Endometrial microvascular endothelial cells (primary cell): ENCODE measurements at regions not wholly inside any gene's neighbourhood (a gene's known extent, or its start where the extent isn't known, plus 50 kb on each side); places are given as distances from the start of the nearest gene placed in this dataset.
"Not testable (repeated sequence)": the region's sequence is repeated elsewhere in the genome, so short reads cannot be mapped to it uniquely, and the experiment has no call there.

Source experiments
- in situ Hi-C: cut with HindIII; loops from 2 replicates; pipeline ENCODE4 v1.10.0; 2017; ENCODE audit warnings: low sequenced_read_pairs, low pct_unique_long_range_greater_than_20kb; ENCODE audit errors: inconsistent ontology term

DNA sequence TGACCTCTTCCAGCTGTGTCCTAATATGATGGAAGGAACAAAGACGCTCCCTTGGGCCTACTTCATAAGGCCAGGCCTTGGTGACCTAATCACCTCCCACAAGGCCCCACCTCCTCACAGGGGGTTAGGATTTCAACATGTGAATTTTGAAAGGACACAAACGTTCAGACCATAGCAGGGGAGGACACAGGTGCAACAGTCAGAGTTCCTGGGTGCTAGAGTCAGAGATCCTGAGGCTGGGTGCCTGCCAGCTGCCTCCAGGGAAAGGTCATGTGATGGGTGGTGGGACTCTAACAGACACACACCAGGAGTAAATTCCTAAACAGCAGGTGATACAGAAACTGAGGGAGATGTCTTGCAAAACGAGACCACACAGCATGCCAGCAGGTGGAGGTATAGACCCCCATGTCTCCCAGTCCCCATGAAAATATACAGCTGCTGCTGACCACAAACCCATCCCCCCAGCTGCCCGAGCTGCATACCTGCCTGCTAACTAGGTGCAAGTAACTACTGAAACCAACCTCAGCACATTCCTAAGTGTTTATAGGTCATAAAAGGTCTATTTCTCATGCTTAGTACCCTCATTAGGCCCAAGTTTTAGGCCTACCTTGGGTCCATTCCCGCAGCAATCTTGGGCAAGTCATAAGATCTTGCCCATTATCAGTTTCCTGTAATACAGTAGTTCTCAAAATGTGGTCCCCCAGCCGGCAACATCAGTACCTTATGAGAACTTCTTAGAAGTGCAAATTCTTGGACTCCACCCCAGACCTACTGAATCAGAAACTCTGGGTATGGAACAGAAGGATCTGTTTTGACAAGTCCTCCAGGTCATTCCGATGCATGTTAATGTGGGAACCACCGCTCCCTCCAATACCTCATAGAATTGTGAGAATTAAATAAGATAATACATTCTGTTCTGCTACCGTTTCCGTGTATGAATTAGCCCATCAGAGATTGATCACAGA, 245.3 kb downstream of the ENC1 start:
- in situ Hi-C loops: no loop called here

DNA sequence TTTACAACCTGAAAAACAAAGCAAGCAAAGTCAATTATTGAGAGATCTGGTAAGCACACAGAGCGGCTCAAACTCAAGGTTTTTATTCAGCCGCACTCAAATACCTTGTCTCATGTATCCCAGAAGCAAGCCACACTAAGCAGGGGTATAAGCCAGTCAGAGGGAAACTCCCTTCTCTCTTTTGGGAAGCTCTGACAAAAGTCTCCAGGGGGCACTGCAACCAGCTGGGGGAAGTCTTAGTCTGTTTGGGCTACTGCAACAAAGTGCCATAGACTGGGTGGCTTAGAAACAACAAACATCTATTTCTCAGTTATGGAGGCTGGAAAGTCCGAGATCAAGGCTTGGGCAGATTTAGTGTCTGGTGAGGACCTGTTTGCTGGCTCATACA, 246.0 kb downstream of the ENC1 start:
- in situ Hi-C loops: no loop called here

DNA sequence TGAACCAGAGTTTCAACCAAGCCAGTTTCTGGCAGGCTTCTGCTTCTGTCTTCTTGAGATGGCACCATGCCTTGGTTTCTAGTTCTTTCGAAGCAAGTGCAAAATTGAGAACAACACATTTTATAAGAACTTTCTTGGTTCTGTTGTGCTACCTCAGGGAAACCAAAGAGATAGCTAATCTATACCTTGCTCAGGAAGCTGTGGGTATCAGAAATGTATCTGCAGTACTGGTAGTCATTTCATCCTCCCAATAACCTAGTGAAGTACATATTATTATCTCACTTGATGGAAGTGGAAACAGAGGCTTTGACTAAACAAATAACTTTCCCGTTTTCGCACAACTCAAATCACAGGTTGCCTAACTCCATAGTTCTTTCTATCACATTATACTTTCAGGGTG, 246.6 kb downstream of the ENC1 start:
- in situ Hi-C loops: no loop called here

DNA sequence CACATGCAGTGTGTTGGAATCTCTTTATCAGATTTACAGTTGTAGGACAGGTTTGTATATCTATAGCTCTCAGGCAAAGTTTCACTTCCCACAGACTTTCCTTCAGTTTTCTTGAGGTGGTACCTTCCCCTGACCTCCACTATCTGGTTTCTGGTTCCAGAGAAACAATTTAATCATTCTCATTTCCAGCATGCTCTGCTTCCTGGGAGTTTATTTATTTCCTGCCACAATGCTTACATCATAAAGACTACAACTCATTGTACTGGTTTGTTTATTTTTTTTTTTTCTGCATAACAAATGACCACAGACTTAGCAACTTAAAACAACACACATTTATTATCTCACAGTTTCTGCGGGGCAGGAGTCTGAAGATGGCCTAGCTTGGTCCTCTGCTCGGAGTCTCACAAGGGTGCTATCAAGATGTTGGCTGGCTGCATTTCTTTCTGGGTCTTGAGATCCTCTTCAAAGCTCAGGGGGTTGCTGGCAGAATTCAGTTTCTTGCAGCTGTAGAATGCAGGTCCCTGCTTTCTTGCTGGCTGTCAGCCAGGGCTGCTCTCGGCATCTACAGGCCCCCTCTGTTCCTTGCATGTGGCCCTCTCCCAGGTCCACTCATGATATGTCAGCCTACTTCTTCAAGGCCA, 247.7 kb downstream of the ENC1 start:
- in situ Hi-C loops: no loop called here

DNA sequence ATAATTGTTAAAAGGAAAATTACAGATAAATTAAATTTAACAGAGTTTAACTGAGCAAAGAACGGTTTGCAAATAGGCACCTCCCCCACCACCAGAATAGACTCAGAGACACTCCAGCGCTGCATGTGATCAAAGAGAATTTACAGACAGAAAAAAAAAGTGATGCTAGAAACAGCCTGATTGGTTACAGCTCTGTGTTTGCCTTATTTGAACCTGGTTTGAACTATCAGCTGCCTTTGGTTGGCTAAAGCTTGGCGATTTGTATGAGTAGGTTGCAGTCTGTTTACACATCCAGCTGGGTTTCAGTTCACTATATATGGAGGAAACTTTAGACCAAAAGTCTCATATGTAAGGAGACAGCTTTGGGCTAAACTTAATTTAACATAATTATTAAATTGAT, 249.1 kb downstream of the ENC1 start:
- in situ Hi-C loops: no loop called here

DNA sequence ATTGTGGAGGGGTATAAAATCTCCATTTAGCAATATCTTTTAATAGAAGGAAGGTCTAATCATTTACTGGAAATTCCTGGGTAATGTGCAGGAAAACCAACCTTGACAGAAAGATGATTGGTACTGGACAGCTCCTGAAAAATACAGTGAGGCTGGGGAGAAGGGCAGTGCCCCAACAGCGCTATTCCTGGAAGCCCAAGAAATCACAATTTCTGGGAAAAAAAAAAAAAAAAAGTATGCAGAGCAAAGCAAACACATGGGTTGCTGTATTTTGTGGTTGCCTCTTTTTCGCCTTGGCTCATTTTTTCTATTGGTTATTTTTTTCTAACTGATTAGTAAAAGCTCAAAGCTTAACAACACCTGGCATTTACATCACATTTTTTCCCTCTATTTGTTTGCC, 249.7 kb downstream of the ENC1 start:
- in situ Hi-C loops: no loop called here

DNA sequence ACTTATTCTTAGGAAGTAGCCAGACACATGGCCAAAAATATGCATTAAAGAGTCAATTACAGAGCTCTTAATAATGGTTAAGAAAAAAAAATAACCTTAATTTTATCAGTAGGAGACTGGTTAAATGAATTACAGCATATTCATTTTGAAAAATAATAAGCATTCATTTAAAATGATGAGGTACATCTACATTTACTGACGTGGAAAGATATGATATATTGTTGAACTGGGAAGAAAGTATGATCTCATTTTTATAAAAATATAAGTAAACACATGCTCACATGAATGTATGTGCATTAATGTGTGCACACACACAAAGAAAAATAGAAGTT, 250.3 kb downstream of the ENC1 start:
- in situ Hi-C loops: no loop called here

DNA sequence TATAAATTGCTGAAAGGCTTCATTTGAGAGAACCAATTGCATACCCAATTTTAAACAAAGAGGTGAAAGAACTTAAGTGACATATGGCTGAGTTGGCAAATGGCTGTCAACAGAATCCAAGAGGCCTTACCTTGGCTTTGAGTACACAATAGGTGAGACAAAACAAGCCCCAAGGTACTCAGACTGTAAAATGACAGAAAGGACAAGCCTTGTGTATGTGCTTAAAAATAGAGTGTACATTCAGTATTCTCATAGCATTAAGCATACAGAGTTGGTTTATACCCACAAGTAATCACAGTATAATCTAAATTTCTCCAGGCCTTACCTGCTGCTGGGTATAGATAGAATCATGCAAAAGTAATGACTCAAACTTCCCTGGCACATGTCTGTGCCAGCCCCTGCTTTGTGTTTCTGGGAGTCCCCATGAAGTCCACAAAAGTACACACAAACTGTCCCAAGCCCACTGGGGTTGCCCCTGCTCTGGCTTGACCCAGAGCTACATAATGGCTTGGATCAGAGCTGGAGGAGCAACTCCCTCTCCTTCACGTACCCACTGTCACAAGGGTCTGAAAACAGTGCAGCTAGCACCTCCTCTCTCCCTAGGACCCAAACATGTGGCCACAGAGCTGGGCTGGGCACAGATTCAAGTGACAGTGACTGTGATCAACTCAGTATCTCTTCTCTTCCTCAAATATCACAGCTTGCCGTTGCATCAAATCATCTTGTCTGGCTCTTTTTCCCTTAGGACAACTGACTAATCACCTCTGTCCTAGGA, 250.8 kb downstream of the ENC1 start:
- in situ Hi-C loops: no loop called here

DNA sequence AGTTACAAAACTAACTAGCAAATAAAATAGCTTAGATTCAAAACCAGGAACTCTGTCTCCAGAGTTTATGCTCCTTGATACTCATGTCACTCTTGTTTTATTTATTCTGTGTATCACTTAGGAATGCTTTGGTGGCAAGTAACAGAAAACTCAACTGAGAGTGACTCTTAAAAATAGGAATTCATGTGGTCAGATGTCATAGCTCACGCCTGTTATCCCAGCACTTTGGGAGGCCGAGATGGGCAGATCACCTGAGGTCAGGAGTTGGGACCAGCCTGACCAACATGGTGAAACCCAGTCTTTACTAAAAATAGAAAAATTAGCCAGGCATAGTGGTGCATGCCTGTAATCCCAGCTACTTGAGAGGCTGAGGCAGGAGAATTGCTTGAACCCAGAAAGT, 252.1 kb downstream of the ENC1 start:
- in situ Hi-C loops: not testable (repeated sequence)

DNA sequence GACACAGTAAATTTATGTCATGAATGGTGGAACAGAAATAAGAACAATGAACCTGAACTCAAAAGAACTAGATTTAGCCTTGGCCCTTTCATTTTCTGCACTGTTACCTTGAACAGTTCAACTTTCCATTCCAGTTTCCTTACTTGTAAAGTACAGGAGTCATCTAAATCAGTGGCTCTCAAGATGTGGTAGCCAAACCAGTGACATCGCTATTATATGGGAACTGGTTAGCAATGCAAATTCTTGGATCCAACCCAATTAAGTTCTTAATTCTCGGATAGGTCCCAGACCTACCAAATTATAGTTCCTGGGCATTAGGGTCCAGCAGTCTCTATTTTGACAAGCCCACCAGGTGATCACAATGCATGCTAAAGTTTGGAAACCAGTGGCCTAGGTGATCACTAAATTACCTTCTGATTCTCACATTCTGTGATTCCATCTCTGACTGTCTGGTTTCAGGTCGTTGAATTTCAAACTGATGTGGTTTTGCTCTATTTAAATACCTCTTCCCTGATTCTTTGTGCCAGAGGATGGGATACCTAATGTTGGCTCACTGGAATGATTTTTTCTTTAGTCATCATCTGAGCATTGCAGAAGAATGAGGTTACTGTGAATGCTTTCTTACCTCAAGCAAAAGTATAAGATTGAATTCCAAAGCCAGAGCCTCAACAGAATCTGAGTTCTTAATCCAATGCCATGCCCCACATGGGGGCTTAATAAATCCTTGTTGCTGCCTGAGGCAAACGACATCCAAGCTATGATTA, 253.8 kb downstream of the ENC1 start:
- in situ Hi-C loops: no loop called here

DNA sequence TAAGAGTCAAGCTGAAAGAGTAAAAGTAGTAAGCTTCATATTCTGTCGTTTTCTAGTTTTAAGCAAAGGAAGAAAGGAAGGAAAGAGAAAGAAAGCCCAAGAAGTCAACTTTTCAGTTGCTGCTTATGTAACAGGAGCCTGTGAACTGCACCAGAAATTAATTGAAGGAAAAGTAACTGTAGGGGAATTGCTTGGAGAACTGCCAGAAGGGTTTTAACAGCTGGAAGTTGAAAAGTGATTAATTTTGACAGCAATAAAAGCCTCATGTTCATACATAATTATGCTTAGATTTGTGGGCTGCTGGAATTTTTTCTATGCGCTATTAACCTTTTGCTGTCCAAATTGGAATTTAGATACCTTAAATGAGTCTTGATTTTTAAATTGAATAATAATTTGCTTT, 255.7 kb downstream of the ENC1 start:
- in situ Hi-C loops: no loop called here

DNA sequence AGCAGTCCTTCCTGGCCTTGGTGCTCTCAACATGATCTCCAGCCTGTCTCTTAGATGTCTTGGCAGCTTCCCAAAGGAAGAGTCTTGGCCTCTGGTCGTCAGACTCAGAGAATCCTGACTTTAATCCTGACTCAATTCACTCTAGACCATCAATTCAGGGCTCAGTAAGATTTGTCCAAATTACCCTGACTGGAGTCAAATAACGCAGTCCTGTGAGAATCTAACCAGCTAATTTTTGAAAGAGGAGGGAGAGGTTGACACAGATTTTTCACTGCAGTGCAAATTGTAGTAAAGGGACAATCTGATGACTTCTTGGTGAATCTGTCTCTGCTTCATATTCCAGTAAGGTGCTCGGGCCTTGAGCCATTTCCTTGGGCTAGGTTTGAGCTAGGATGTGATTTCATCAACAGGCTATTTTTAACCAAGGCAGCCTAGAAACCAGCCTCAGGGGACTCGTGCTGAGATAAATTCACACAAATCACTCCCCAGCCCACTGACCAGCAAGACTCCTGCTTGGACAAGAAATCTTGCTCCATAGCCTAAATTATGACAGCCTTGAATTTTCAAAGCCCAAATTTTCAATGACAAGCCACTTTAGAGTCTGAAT, 257.4 kb downstream of the ENC1 start:
- in situ Hi-C loops: no loop called here

DNA sequence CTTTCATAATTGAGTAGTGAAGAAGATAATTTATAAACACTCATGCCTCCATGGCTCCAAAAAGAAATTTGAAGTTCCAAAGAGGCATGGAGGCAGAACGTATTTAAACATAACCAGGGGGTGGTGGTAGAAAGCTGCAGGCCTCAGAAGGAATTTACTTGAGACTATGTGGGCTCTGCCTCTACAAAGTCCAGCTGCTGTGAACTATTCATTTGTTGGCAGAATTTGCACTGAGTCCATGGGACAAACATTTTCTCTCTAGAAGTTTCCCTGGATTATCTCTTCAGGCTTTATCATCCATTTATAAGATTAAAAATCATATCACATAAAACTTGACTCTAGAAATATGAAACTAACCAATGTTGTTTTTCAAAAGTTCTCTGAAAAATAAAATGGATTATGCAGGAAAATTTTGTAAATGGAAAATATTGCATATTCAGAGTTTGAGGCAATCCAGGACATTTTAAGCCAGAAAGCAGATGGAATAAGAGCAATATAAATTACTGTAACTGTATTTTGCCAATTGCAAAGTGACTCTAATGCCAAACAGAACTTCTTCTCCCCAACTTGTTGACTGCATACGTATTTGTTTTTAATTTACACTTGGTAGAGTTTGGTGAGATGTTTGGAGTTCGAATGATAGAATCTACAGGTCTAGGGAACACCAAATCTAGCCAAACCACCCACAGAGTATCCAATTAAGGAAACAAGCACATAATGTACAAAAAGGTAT, 258.2 kb downstream of the ENC1 start:
- in situ Hi-C loops: no loop called here

DNA sequence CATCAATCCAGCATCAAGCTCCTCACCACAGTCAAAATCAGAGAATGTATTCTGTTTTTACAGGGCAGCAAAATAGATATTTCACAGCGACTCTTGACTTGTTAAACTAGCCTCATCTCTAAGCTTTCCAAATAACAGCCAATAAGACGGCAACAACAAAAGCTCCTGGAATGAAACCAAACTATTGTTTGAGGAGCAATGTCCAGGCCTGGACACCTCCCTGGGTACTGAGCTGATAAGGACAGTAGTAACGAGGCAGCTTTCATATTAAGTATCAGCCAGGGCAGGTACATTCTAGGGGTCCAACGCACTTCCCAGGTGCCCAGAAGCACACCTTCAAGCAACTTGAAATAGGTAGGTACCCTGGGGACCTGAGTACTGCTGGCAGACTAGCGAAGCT, 260.3 kb downstream of the ENC1 start:
- in situ Hi-C loops: no loop called here

DNA sequence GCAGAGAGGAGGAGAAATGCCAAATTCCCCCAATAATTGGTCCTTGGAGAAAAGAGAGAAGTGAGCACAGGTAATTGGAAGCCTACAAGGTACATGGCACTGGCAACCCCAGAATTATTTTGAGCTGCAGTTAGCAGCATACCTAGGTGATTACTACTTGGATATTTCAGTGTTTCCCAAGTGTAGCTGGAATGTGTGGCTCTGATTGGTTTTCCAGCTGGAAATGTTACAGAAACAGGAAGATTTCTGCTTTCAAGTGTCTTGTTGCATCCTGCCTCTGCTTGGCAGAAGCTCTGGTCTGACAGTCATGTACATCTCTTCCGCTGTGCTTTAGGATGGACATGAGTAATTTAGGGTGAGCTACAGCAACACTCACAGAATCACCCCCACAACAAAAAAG, 262.1 kb downstream of the ENC1 start:
- in situ Hi-C loops: no loop called here

DNA sequence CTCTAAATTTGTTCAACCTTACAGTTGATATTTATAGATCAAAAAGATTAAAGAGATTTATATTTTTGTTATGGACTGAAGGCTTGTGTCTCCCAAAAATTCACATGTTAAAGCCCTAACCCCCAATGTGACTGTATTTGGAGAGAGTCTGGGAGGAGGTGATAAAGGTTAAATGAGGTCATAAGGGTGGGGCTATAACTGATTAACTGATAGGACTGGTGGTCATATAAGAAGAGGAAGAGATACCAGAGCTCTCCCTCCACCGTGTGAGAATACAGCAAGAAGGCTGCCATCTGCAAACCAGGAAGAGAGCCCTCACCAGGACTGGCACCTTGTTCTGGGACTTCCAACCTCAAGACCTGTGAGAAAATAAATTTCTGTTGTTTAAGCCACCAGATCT, 264.3 kb downstream of the ENC1 start:
- in situ Hi-C loops: no loop called here

DNA sequence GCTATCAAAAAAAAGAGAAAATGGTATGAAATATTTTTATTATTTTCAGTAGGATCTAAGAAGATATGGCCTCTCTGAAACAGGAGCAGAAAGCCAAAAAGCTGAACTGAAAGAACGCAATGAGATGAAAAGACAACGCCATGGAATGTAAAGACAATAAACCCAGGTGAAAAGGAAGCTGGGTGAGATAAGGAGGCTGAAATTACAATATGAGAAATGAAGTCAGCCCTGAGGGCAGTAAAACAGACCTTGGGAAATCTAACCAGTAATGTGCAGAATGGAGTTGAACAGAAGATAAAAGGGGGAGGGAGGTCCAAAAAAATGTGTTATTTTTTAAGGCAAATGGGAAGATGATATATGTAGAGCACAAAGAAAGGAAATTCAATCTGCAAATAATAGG, 265.3 kb downstream of the ENC1 start:
- in situ Hi-C loops: no loop called here

DNA sequence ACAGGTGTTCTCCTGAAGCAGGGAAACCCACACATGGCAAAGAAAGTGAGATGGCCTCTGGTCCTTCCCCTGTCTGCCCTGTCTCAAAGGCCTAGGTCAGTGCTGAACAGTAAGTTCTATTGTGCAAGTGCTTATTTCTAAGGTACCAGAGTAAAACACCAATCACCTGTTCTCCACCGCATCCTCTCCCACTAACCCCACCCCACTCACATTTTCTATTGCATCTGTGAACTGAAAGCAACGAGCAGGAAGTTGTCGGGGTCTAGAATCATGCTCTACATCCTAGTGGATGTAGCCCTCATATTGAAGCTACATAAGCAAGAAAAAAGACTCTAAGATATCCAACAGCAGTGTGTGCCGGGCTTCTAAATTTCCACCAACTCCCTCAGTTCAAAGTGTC, 265.9 kb downstream of the ENC1 start:
- in situ Hi-C loops: no loop called here
